ENCODE measurements at regions not wholly inside any gene's neighbourhood (a gene's known extent, or its start where the extent isn't known, plus 50 kb on each side); places are given as distances from the start of the nearest gene placed in this dataset.
"Not testable (repeated sequence)": the region's sequence is repeated elsewhere in the genome, so short reads cannot be mapped to it uniquely, and the experiment has no call there.

DNA sequence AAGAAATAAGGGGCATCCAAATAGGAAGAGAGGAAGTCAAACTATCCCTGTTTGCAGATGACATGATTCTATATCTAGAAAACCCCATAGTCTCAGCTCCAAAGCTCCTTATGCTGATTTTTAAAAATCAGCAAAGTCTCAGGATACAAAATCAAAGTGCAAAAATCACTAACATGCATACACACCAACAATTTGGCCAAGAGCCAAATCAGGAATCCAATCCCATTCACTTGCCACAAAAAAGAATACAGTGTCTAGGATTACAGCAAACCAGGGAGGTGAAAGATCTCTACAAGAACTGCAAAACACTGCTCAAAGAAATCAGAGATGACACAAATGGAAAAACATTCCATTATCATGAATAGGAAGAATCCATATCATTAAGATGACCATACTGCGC lies 155.8 kb upstream of the ARHGAP42 start:
- DNase-seq (ENCODE audit: low read depth in 2 of 2): not testable (repeated sequence)

DNA sequence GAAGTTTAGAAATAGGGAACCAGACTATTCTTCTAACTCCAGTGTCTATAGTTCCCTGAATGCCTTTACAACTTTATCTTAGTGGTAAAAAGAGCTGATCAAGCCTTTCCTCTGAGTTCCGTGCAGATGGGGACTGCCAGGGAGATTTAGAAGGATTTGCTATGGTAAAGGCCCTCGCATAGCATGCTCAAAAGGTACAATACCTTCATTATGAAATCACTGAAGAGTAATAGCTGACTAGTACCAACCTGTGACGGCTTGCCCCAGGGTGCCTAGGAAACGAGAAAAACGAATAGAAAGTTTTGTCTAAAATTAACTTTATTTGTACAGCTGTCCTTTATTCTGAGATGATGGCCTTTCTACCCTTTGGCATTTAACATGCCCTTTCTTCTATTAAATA lies 150.1 kb upstream of the ARHGAP42 start:
- no peak for DNase-seq (ENCODE audit: low read depth in 2 of 2)

DNA sequence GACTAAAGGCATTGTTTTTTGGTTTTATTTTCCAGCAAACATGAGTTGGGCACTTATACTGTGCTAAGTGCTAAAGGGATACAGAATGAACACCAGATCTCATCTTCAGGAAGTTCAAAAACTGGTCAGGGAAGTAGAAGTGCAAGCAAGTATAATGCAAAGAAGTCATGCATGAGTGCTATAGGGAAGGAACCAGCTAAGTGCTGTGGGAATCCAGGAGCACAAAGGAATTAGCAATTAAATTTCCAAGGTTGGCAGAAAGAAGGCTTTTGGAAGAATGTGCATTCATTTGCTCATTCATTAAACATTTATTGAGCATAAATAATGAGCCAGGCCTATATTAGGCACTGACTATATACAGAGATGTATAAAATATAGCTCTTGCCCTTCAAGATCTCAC lies 143.7 kb upstream of the ARHGAP42 start:
- no peak for DNase-seq (ENCODE audit: low read depth in 2 of 2)

DNA sequence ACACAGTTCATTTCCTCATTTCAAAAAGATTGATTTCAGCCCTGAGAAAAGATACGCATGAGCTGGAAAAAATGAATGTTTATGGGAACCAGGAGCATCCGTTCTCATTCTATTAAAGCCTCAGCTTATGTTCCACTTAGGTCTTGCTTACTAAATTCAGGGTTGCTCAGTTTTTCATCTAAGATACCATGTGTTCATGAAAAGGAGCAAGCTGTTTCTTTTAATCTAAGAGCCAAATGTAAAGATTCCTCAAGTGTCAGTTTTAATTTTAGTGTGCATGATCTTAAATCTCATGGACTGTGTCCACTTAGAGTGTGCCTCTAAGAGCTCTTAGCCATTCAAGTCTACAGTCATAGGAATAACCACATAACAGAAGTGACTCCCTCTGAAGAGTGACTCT lies 141.5 kb upstream of the ARHGAP42 start:
- no peak for DNase-seq (ENCODE audit: low read depth in 2 of 2)

DNA sequence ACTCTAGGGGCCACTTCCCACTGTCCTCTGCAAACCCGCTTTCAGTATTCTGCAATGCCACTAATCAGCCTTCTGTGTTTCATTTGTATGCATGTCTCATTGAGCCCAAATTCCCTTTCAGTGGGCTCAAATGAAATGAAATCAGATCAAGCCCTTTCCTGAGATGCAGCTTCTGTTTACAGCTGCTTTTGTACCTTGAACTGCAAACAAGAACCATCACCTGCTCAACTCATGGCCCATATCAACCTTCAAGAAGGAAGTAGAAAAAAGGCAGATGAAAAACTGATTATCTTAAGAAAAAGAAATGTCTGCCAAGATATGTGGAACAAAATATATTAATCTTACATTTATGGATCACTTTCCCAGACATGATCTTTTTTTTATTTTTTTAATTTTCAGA lies 141.1 kb upstream of the ARHGAP42 start:
- no peak for DNase-seq (ENCODE audit: low read depth in 2 of 2)

DNA sequence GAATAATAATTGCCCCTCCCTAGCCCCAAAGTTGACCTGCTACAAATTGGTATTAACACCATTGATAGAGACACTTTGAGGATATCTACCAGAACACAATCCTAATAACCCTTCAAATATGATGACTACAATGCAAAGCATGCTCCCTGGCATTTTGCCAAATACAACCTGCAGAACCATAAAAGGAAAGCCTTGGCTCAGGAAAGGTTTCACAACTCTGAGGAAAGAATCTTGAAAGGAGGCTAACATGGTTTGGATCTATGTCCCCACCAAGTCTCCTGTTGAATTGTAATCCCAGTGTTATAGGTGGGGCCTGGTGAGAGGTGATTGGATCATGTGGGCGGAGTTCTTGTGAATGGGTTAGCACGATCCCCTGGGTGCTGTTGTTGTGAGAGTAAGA lies 140.4 kb upstream of the ARHGAP42 start:
- DNase-seq (ENCODE audit: low read depth in 2 of 2): peak in 1 of 2 donors; percentile 44

DNA sequence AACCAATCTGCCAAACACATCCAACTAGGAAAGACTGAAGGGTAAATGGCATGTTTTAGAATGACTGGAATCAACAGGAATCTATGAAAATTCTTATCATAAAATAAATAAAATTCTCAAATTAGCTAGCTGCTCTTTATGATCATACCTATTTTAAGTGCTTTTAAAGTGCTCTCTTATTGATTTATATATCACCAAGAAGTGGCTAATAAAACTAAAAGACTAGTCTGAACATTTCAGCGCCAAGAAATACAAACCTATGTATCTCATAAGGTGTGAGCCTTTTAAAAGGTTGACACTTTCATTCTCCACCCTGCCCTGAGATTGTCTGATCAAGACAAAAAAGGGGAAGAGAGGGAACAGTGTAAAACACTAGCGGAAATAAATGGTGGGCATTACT lies 136.8 kb upstream of the ARHGAP42 start:
- no peak for DNase-seq (ENCODE audit: low read depth in 2 of 2)

DNA sequence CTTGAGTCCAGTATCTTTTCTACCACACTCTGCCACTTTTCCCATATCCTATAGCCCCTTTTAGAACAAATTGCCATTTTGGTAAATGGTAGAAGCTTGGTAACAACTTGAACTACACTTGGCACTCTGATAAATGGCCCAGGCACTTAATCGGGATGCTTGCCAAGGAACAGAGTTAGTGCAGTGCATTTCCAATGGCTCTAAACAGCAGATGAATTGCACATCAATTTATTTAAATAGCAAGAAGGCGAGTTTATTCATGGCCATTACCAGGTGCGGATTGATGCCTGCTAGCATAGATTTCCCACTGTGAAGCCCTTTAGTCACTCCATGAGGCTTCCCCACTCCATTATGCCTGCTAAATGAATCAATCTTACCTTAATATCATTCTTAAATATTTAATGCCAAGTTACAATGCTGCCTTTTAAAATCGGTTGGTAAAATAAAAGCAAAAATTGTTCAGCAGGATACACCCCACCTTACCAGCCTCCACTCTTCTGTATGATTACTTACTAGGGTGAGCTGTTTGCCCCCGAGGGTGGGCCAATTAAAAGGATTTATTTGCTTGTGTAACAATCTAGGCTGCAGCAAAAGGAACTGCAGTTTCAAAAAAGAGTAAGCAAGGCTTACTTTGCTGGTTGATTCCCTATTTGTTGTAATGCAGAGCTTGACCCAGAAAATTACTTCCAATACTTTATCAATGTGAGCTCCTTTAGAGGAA lies 136.0 kb upstream of the ARHGAP42 start:
- DNase-seq (ENCODE audit: low read depth in 2 of 2): no peak

DNA sequence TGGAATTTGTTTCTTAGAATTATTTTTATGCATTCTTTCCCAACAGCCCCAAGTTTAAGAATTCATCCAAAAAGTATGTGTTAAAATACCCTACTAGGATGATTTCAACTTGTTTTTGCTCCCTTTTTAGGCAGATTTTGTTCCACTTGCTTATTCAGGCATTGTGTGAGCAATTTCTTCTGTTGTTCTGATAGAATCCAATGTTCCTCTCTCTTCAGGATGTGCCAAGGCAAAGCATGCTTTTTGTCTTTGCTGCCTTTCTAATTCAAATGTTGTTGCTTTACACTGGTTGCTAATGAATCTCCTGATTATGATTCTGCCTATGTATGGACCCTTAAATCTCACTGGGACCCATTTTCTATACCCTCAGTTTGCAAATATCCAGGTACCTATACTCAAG lies 131.2 kb upstream of the ARHGAP42 start:
- no peak for DNase-seq (ENCODE audit: low read depth in 2 of 2)

DNA sequence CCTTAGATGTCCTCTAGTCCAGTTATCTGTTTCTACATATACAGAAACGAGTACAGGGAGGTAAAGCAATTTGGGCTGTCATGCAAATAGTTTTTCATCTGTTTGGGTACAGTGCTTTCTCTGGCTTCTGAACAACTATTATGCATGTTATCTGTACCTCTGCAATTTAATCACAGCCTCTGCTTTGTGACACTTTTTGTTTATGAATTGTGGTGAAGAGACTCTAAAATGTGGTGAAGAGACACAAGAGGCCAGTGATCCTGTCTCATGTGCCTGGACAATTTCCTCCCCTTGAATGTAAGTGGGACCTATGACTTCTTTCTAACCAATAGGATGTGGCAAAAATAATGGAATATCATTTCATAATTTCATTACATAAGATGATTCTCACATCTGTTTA lies 130.3 kb upstream of the ARHGAP42 start:
- no peak for DNase-seq (ENCODE audit: low read depth in 2 of 2)

DNA sequence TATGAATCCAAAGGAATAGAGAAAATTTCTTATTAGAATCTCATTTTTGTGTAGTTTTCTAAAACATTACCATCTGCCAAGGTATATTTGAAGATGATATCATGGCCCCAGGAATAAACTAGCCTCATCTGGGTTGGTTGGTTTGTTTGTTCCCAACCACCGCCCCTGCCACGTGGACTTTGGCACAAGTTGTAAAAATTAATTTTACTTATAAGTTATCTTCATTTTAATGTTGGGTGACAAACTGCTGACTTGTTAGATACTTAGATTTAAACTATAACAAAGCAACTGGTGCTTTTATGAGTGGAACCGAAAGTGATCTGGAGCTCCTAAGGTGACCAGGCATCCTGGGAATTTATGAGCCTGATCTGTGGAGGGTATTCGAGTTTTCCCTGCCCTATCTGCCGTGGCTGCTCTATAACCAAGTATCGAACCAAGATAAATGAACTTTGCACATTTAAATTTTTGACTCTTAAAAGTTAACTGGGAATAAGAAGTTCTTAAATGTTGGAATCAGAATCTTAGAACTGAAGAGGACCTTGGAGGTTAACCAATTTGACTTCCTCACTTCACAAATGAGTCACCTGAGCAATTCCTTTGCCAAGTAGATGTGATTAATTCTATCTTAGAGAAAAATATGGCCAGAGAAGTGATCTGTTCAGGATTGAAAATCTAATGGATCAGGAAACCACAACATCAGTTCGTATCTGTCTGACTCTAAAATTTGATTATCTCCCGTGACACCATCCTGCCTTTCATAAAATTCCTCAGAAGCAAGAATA lies 129.1 kb upstream of the ARHGAP42 start:
- peak in 1 of 2 donors; percentile 39 for DNase-seq (ENCODE audit: low read depth in 2 of 2)

DNA sequence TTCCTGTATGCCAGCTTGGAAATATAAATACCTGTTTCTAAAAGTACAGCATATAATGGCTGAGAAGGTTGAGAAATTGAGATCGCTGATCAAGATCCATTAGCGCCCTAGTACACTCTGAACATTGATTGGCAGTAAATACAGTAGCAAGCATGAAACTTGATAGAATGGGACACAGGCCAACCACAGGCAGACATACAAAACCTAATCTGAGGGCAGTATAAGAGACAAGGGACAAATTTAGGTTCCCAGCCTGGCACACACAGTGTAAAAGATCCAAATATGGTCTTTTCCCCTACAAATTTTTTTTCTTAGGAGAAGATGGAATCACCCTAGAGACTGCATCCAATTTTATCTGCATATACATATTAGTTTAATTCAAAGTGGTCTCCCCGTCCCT lies 126.5 kb upstream of the ARHGAP42 start:
- DNase-seq (ENCODE audit: low read depth in 2 of 2): no peak

DNA sequence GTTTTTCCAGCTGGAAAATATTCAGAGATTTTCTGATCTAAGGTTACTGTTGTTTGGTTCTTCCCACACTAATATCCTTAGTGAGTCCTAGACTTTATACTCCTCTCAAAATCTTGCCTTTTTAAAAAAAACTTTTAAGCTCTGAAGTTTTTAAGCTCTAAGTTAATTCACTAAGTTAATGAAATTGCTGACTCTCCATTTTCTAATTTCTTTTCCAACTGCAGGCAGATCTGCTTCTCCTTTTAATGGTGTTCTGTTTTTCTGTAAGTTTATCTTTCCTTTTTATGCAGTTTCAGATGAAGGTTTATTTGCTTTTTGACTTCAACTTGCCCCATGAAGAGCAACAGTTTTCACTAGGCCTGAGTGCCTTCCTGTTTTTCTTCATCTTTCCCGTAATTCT lies 125.8 kb upstream of the ARHGAP42 start:
- DNase-seq (ENCODE audit: low read depth in 2 of 2): no peak

DNA sequence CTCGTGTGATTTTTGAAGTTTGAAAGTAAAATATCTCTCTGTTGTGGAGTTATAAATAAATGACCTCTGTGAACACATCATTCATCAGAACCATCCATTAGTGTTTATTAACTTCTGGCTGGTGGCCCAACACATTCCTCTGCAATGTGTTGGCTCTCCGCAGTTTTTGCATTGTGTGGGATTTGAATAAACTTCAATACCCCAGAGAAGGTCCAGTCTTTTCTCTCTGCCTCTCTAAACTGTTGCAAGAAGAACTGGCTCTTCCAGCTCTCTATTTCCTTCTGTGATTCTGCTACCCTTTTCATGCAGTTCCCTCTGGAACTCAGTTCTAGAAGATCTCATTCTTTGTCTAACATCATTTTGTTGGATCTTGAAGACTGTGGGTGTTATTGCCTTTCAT lies 125.0 kb upstream of the ARHGAP42 start:
- peak; percentile 65 to 92 for DNase-seq (ENCODE audit: low read depth in 2 of 2)

DNA sequence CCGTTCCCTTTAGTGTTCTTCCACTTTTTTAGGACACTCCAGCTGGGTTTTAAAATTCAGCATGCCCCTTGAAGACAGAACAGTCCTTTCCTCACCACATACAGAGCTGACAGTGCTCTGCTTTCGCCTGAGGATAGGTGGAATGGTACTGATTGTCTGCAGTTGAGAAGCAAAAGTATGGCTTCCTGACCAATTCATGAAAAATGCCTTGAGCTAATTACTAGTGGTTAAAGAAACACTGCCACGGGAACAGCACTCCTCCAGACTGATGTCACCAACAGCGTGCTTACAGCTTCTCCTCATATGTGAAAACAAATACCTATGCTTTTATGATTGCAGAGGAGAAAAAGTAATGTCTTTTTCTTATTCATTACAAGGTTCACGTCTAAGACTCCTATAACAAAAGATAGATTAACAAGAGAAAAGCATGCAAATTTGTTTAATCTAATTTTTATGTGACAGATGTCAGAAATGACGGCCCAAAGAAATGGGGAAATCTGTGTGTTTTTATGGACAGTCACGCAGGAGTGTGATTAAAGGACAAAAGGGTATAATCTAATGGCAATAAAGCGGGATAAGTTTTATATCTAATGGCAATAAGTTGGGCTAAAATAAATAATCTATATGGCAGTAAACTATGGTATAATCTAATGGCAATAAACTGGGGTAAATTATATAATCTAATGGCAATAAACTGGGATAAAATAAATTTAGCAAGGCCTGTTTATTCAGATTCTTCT lies 123.4 kb upstream of the ARHGAP42 start:
- DNase-seq (ENCODE audit: low read depth in 2 of 2): no peak

DNA sequence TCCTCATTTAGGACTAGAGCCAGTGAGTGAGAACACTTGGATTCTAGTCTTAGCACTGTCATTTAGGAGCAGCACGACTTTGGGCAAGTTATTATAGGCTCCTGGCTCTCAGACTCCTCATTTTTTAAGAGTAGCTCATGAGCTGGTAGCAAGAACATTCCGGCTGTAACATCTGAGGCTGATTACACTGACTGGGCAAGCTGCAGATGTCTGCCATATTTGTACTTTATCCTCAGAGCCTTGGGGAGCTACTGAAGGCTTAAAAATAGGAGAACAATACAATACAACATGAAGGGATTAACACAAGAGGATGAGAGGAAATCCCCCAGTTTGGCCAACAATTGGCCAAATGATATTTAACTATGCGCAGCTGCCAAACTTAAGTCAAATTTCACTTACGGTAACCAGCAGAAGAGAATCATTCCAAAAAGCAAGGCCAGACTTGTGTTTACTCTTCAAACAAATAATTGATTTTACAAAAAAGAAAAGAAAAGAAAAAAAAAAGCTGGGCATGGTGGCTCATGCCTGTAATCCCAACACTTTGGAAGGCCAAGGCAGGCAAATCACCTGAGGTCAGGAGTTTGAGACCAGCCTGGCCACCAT lies 113.1 kb upstream of the ARHGAP42 start:
- DNase-seq (ENCODE audit: low read depth in 2 of 2): no peak

DNA sequence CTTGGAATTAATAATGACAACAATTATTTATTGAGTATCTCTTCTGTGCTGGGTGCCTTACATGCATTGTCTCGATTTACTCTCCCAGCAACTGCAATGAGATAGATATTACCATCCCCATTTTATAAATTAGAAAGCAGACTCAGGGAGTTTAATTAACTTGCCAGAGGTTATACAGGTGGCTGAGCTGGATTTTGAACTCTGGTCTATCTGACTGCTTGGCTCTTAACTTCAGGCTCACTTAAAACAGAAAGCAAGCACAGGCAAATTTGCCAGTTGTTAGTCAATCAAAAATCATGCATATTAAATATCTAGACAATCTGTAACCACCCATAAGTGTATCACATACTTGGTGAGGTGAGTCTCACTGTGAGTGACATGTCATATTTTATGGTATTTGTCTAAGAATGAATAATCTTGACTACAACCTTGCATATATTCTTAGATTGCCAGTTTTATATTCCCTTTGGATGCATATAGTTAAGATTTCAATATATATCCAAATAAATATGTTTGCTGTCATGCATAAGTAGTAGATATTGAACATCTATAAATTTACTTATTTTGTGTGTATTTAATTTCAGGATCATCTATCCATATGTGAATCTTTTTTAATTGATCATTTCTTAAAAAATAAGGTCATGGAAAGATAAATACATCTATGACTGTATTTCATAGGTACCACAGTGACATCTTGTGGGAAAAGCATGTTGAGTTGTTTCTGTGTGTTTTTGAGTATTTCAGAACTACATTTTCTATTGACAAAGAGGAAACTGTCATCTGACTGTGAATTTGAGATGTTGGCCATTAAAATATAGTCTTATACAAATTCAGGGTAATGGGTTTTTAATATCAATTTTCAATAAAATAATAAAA lies 112.0 kb upstream of the ARHGAP42 start:
- DNase-seq (ENCODE audit: low read depth in 2 of 2): peak; percentile 26 to 56

DNA sequence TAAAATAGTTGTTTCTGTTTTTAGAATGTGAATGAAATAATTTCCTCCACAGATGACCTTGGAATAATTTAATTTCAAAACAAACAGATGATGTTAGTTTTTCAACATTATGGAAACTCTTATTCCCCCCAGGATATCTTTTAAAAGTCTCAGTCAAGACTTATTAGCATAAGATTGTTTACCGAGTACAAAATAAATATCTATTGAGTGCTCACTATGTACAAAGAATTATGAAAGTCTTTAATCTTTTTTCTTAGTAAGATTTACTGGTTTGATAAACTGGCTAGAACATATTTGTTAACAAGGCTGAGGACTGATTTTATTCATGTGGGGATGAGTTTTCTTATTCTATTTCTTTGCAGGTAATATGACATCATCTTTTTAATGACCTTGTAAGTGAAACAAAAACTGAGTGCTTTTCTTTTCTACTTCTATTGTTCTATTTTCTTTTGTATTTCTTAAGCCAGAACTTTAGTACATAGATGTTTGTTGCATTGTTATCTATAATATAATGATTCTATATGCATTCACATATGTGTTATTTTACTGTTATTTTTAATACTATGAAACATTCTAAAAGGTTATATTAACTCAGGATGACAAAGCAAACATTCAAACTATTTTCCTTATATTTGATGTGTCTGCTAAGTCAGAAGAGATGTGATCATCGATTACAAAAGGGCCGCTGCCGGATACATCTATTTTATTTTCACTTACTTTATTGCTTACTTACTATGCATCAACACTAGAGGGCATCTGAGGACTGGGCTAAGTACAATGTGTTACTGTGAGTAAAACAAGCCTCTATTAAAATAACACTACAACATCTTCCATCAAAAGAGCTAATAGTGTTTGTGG lies 111.0 kb upstream of the ARHGAP42 start:
- peak; percentile 49 to 68 for DNase-seq (ENCODE audit: low read depth in 2 of 2)

DNA sequence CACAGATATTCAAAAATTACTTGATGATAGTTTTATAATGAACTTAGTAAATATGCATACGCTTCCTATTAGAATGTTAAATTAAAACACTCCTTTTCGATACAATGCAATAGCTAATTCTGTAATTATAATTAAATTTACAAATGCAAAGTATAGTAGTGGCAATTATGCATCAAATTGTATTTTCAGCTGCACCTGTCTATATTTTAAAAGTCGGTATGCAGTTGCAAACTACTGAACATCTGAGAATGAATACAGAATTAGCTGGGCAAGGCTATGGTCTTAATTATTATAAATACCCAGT lies 110.4 kb upstream of the ARHGAP42 start:
- no peak for DNase-seq (ENCODE audit: low read depth in 2 of 2)

DNA sequence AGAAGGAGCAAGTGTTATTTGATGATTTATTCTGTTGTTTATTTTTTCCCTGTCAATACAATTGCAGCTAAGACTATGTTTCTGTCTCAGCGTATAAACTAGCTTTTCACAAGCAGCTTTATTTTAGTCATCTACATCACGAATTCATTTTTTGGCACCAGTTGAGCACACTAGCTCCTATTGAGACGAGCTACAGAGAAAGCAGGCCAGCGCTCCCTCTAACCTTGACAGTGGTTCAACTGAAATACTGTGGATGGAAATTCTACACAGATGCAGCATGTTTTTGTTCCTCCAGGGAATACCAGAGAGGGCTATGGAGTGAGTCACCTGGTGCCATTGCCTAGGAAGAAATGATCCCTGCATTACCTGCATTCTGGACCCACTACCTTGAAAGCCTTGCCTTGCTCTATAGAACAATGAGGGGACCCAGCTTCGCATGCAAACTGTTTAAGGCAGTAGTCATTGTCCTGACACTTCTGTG lies 108.2 kb upstream of the ARHGAP42 start:
- no peak for DNase-seq (ENCODE audit: low read depth in 2 of 2)
